ENCODE measurements at regions not wholly inside any gene's neighbourhood (a gene's known extent, or its start where the extent isn't known, plus 50 kb on each side); places are given as distances from the start of the nearest gene placed in this dataset.

DNA sequence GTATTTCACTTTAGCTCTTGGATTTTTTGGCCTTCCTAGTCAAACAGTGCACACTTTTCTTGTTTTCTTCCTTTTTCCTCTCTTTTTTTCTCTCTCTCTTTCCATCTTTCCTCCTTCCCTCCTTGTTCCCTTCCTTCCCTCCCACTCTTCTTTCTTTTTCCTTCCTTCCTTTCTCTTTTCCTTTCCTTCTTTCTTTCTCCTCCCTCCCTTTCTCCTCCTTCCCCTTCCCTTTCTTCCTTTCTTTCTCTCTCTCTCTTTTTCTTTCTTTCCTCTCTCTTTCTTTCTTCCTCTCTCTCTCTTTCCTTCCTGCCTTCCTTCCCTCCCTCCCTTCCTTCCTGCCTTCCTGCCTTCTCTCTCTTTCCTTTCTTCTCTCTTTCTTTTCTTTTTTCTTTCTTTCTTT, 181.6 kb upstream of the ELAC2 start:
- Histone ChIP-seq H3K27ac (no peak overlapping the region), H3K4me1 (replicated peaks in 1 of 2) (no peaks in the 10 kb centered on the region), H3K36me3 (replicated peaks in 1 of 2) (no peaks in the 10 kb centered on the region), H3K9me3 (replicated peaks in 1 of 3) (no peaks in the 10 kb centered on the region), H3K27me3 (no peaks in the 10 kb centered on the region), H3K4me3 (no peak overlapping the region)
- intact Hi-C loops (cut with DNase I): no loop called here
- DNase-seq: no peak
- TF ChIP-seq, protein P1, sequence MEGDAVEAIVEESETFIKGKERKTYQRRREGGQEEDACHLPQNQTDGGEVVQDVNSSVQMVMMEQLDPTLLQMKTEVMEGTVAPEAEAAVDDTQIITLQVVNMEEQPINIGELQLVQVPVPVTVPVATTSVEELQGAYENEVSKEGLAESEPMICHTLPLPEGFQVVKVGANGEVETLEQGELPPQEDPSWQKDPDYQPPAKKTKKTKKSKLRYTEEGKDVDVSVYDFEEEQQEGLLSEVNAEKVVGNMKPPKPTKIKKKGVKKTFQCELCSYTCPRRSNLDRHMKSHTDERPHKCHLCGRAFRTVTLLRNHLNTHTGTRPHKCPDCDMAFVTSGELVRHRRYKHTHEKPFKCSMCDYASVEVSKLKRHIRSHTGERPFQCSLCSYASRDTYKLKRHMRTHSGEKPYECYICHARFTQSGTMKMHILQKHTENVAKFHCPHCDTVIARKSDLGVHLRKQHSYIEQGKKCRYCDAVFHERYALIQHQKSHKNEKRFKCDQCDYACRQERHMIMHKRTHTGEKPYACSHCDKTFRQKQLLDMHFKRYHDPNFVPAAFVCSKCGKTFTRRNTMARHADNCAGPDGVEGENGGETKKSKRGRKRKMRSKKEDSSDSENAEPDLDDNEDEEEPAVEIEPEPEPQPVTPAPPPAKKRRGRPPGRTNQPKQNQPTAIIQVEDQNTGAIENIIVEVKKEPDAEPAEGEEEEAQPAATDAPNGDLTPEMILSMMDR (IDR thresholded peaks at IDR 0.05): no peak
- no peak for TF ChIP-seq POLR2A (IDR thresholded peaks at IDR 0.05)

GRCh38 chr17:13197586-13197985, 179.8 kb upstream of the ELAC2 start:
- H3K9me3 ChIP-seq (replicated peaks in 1 of 3): no peaks in the 10 kb centered on the region
- H3K4me3 ChIP-seq: no peak overlapping the region
- 88 to 93% (median 90%) methylated on average over 4 of the region's 4 CpGs for WGBS, 4 donors
- intact Hi-C loops (cut with DNase I): no loop called here
- no peak overlapping the region for H3K27ac ChIP-seq
- TF ChIP-seq, protein P1 (IDR thresholded peaks at IDR 0.05): no peak
- TF ChIP-seq POLR2A (IDR thresholded peaks at IDR 0.05): no peak
- H3K27me3 ChIP-seq: no peaks in the 10 kb centered on the region
- H3K36me3 ChIP-seq (replicated peaks in 1 of 2): no peaks in the 10 kb centered on the region
- no peaks in the 10 kb centered on the region for H3K4me1 ChIP-seq (replicated peaks in 1 of 2)
- DNase-seq: no peak

DNA sequence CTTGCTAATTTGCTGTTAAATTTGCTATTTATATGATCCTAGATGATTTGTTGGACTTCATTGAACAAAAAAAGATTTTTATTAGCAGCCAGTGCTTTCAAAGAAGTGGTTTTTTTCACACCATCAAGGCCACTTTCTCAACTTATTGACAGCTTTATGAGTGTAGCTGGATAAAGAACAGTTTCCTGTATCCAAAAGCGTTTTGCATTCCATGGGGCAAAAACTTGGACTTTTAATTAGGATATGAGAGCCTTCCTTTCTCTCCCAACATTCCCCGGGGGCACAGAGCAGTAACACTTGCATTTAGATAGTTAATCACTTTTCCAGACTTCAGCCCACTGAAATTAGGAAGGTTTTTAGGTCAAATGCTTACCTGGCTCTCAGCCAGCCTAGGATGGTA, 177.1 kb upstream of the ELAC2 start:
- no peaks in the 10 kb centered on the region for H3K4me1 ChIP-seq (replicated peaks in 1 of 2)
- TF ChIP-seq, protein P1 (IDR thresholded peaks at IDR 0.05): no peak
- TF ChIP-seq POLR2A (IDR thresholded peaks at IDR 0.05): no peak
- H3K4me3 ChIP-seq: no peak overlapping the region
- intact Hi-C loops (cut with DNase I): no loop called here
- no peaks in the 10 kb centered on the region for H3K9me3 ChIP-seq (replicated peaks in 1 of 3)
- no peaks in the 10 kb centered on the region for H3K27me3 ChIP-seq
- H3K36me3 ChIP-seq (replicated peaks in 1 of 2): no peaks in the 10 kb centered on the region
- DNase-seq: no peak
- no peak overlapping the region for H3K27ac ChIP-seq
- WGBS, 4 donors: 10 to 28% (median 14%) methylated on average over 2 of the region's 2 CpGs

- DNase-seq: no peak
- intact Hi-C loops (cut with DNase I): no loop called here
- no peaks in the 10 kb centered on the region for H3K36me3 ChIP-seq (replicated peaks in 1 of 2)
- H3K4me1 ChIP-seq (replicated peaks in 1 of 2): no peaks in the 10 kb centered on the region
- no peaks in the 10 kb centered on the region for H3K9me3 ChIP-seq (replicated peaks in 1 of 3)
- no peak for TF ChIP-seq POLR2A (IDR thresholded peaks at IDR 0.05)
- TF ChIP-seq, protein P1 (IDR thresholded peaks at IDR 0.05): no peak
- no peaks in the 10 kb centered on the region for H3K27me3 ChIP-seq
- no peak overlapping the region for H3K4me3 ChIP-seq
- no peak overlapping the region for H3K27ac ChIP-seq
- WGBS, 4 donors: 56 to 68% (median 63%) methylated on average over 4 of the region's 4 CpGs
Observed at GRCh38 chr17:13182854-13183253, 165.0 kb upstream of the ELAC2 start.
